Kidney capillary endothelial cell (primary cell): ENCODE measurements at regions not wholly inside any gene's neighbourhood (a gene's known extent, or its start where the extent isn't known, plus 50 kb on each side); places are given as distances from the start of the nearest gene placed in this dataset.

ENCODE experiments used
- DNase-seq: peaks from one replicate; pipeline ENCODE4 v3.0.0-alpha.2; 2018; ENCODE audit warnings: low spot score

DNA sequence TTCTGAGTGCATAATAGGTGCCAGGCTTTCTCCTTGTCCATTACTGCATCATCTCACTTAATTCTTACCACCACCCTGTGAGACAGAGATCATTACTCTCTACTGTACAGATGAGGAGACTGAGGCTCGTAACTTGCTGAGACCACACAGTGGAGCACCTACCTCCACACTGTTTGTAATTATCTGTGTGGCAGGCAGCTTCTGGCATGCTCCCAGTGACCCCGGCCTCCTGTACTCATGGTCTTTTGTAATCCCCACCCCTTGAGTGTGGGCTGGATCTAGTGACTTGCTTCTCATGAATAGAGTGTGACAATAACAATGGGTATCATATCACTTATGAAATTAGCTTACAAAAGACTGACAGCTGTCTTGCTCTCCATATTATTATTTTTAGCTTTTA is 407.3 kb downstream of the MATN1 start:
- no peak for DNase-seq

DNA sequence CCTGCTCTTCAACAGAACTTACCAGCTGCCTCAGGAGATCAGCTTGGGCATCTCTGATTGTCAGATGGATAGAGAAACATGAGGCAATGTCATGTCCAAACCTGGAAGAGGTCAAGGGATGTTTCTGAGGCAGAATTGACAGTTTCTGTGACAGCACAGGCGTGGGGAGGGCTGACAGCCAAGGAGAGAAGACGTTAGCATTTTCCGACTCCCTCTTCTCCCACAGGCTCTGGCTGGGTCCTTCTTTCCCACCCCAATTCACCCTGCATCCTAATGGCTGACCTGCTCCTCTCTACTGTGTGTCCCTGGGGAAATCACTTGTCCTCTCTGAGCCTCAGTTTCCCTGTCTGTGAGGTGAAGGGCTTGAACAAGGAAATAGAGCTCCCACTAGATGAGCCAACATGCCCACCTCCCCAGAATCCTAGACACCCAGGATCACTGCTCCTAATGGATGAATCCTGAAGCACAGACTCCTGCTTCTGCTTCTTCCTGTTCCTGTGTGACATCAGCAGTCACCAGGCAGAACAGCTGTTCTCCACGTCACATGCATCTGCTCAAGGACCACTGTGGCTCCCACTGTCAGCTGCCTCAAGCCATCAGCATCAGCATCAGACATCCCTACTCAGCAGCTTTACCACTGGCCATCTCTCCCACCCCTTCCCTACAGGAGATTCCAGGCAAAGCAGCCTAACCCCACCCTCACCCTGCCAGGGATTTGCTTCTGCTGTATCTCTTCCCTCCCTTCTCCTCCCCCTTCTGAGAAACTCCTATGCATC is 408.0 kb downstream of the MATN1 start:
- no peak for DNase-seq

DNA sequence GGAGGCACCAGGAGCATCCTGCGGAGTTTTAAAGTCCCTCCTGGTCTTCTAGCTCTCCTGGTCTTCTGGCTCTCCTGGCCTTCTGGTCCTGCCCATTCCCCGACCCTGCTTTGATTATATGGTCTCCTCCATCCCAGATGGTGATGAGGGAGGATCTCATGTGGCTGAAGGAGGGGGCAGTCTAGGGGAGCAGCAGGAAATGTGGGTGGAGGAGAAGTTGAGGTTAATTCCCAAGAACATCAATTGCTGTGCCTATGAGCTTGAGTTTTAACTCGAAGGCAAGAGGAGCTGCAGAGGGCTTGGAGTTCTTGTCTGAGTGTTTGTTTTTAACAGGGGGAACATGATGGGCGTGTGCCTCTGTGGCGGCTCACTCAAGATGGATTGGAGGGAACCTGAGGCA is 408.8 kb downstream of the MATN1 start:
- no peak for DNase-seq

- DNase-seq = no peak
These were observed 409.8 kb downstream of the MATN1 start for GRCh38 chr1:30313584-30313983.

DNA sequence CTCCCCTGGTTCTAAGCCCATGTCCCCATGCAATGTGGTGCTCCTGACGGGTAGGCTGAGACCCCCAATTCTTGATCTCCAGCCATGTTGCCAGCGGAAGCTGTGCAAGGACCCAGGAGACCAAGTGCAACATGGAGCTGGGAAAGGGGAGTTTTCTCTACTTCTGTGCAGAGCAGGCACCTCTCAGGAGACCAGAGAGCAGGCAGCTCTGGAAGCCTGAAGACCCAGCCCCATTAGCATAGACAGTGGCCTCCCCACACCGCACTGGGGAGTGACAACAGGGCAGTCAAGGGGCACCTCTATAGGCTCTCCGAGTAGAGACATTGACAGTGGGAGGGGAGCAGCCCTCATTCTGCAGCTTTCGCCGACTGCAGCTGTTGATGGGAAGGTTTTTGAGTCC is 410.2 kb downstream of the MATN1 start:
- no peak for DNase-seq

GRCh38 chr1:30312226-30312625 is 411.2 kb downstream of the MATN1 start:
- no peak for DNase-seq

DNA sequence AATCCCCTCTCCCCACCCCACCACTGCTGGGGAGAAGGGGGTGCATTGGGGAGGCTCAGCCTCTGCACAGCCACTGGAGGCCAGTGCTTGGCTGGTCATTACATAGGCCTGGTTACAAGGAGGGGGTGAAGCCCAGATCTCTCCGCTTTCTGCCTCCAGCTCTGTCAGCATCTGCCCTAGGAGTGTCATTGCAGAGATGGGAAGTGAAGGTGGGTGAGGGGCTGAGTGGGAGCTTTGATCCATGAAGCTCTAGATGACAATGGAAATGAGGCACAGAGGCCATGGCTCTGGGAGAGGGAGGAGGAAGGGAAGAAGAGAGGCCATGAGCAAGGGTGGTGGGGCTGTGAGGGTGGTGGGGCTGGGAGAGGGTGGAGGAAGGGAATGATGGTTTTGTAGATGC is 411.6 kb downstream of the MATN1 start:
- no peak for DNase-seq

GRCh38 chr1:30310966-30311742 is 412.2 kb downstream of the MATN1 start:
- DNase-seq = no peak

DNA sequence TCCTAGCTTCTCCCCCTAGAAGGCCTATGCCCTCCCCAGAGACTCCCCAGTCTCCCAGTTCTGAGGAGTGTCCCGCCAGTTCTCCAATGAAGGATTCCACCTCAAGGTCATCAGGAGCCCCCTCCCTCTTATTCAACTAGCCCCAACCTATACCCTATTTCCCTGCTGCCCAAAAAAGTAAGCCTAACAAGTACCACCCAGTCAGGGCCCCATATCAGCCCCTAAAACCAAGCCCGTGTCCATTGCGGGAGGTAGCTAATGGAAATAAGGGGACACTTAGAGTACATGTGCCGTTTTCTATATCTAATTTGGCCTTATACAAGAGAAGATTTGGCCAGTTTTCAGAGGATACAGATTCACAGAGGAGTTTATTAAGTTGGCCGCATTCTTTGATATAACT is 416.2 kb downstream of the MATN1 start:
- no peak for DNase-seq

GRCh38 chr1:30305519-30305918 is 417.9 kb downstream of the MATN1 start:
- DNase-seq = no peak

- no peak for DNase-seq
These were observed 418.3 kb downstream of the MATN1 start for GRCh38 chr1:30305061-30305460.

- DNase-seq = no peak
These were observed 419.3 kb downstream of the MATN1 start for GRCh38 chr1:30304080-30304479.

DNA sequence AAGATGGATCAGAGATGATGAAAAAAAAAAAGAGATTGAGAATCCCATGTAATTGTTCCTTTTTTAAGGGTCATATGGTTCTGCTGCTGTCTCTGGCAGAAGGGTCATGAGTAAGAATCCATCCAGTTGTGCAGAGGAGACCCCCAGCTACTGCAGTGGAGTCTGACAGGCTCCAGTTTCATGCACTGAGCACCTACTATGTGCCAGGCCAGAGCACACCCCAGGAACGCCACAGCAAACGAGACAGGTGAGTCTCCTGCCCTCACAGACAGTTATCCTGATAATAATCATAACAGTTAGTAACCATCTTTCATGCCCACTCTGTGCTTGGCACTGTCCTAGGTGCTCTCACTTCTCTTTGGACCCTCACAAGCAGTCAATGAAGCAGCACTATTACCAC is 420.0 kb downstream of the MATN1 start:
- no peak for DNase-seq

GRCh38 chr1:30302858-30303257 is 420.5 kb downstream of the MATN1 start:
- no peak for DNase-seq

GRCh38 chr1:30300669-30301068 is 422.7 kb downstream of the MATN1 start:
- DNase-seq = no peak

- DNase-seq = no peak
These were observed 424.0 kb downstream of the MATN1 start for GRCh38 chr1:30299393-30299792.

GRCh38 chr1:30295674-30296073 is 427.7 kb downstream of the MATN1 start:
- no peak for DNase-seq

DNA sequence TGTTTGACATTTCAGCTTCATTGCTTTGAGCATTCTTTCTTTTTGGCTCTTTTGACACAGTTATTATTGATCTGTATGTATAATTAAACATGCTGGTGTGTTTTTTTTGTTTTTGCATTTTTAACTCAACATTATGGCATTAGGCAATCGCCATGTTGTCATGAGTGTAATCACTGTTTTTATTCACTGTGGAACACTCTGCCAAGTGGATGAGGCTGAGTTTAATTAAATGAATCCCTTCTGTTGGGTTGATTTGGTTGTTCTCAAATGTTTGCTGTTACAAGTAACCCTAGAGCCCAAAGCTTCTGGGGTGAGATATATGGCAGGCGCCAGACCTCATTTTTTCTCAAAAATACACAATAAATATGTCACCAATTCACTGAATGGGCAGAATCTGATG is 428.1 kb downstream of the MATN1 start:
- DNase-seq = no peak

GRCh38 chr1:30294508-30294907 is 428.9 kb downstream of the MATN1 start:
- no peak for DNase-seq

- no peak for DNase-seq
These were observed 430.9 kb downstream of the MATN1 start for GRCh38 chr1:30292451-30292850.

DNA sequence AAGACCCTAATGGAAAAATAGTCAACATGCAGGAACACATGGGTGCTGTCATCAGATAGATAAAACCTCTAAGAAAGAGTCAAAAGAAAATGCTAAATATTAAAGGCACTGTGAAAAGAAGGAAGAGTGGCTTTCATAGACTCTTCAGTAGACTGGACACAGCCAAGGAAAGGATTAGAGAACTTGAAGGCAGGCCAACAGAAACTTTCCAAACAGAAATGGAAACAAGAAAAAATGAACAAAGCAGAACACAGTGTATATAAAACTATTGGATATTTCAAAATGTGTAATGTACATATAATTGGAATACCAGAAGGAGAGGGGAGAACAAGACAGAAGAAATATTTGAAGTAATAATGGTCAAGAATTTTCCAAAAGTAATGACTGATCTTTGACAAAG is 431.9 kb downstream of the MATN1 start:
- no peak for DNase-seq

- no peak for DNase-seq
These were observed 432.8 kb downstream of the MATN1 start for GRCh38 chr1:30290581-30290980.

- no peak for DNase-seq
These were observed 435.4 kb downstream of the MATN1 start for GRCh38 chr1:30287976-30288375.
